Liver (tissue), 7 donors: ENCODE measurements at regions not wholly inside any gene's neighbourhood (a gene's known extent, or its start where the extent isn't known, plus 50 kb on each side); places are given as distances from the start of the nearest gene placed in this dataset.

ENCODE experiments used
- DNase-seq: peaks from one replicate; pipeline ENCODE4 v3.0.0-alpha.2; 2017; ENCODE audit warnings: low spot score
- H3K27ac ChIP-seq, 2 donors: one replicate each; pipeline ENCODE4 v1.7.0; 2013; ENCODE audit warnings: inconsistent platforms in 2 of 2, low read length in 2 of 2, control low read depth in 1 of 2, low read depth in 1 of 2, mild to moderate bottlenecking in 1 of 2
- H3K27me3 ChIP-seq, 4 donors: one replicate each; pipeline versions ENCODE4 v1.6.1 to v1.7.0; 2013; ENCODE audit warnings: low read length in 3 of 4, inconsistent platforms in 1 of 4, mild to moderate bottlenecking in 1 of 4, moderate library complexity in 1 of 4; ENCODE audit not compliant: control insufficient read depth in 4 of 4, insufficient read depth in 4 of 4
- H3K36me3 ChIP-seq, 4 donors: one replicate each; pipeline versions ENCODE4 v1.6.1 to v1.7.0; 2013; ENCODE audit warnings: low read length in 3 of 4, mild to moderate bottlenecking in 3 of 4, low read depth in 1 of 4, moderate library complexity in 1 of 4; ENCODE audit not compliant: control insufficient read depth in 4 of 4, insufficient read depth in 3 of 4
- H3K4me1 ChIP-seq, 4 donors: one replicate each; pipeline versions ENCODE4 v1.6.1 to v1.7.0; 2013; ENCODE audit warnings: low read length in 3 of 4, mild to moderate bottlenecking in 3 of 4, moderate library complexity in 1 of 4; ENCODE audit not compliant: control insufficient read depth in 4 of 4, insufficient read depth in 4 of 4
- H3K4me3 ChIP-seq, 3 donors: one replicate each; pipeline versions ENCODE4 v1.6.1 to v1.7.0; 2013; ENCODE audit warnings: low read length in 3 of 3, control low read depth in 1 of 3, low read depth in 1 of 3, mild to moderate bottlenecking in 1 of 3
- H3K9ac ChIP-seq, 2 donors: one replicate each; pipeline ENCODE4 v1.7.0; 2013; ENCODE audit warnings: low read length in 2 of 2, mild to moderate bottlenecking in 2 of 2, moderate library complexity in 2 of 2, control low read depth in 1 of 2, low read depth in 1 of 2
- H3K9me3 ChIP-seq, 4 donors: one replicate each; pipeline versions ENCODE4 v1.6.1 to v1.7.0; 2013; ENCODE audit warnings: low read length in 3 of 4; ENCODE audit not compliant: control insufficient read depth in 4 of 4
- EGR1 ChIP-seq, 2 donors: IDR thresholded peaks; 2 replicates each; pipeline ENCODE4 v1.6.1; 2016 to 2018; ENCODE audit warnings: antibody characterized with exemption in 2 of 2, low read depth in 2 of 2
- FOXA1 ChIP-seq: IDR thresholded peaks from 2 replicates; pipeline ENCODE4 v1.6.1; 2016; ENCODE audit warnings: antibody characterized with exemption
- FOXA2 ChIP-seq: IDR thresholded peaks from 2 replicates; pipeline ENCODE4 v1.6.1; 2016; ENCODE audit warnings: antibody characterized with exemption
- GABPA ChIP-seq, 2 donors: IDR thresholded peaks in 1 of 2; conservative IDR thresholded peaks in 1 of 2; 2 replicates each; pipeline ENCODE4 v1.6.1; 2016; ENCODE audit warnings: antibody characterized with exemption in 2 of 2, mild to moderate bottlenecking in 1 of 2, moderate library complexity in 1 of 2
- HNF4A ChIP-seq, 2 donors: conservative IDR thresholded peaks; 2 replicates each; pipeline ENCODE4 v1.6.1; 2016; ENCODE audit warnings: antibody characterized with exemption in 2 of 2, mild to moderate bottlenecking in 2 of 2
- HNF4G ChIP-seq: IDR thresholded peaks from 2 replicates; pipeline ENCODE4 v1.6.1; 2016; ENCODE audit warnings: antibody characterized with exemption
- JUND ChIP-seq, 2 donors: IDR thresholded peaks; 2 replicates each; pipeline ENCODE4 v1.6.1; 2016; ENCODE audit warnings: antibody characterized with exemption in 2 of 2
- NR2F2 ChIP-seq: IDR thresholded peaks from 2 replicates; pipeline ENCODE4 v1.6.1; 2016; ENCODE audit warnings: antibody characterized with exemption
- RAD21 ChIP-seq, 2 donors: IDR thresholded peaks; 2 replicates each; pipeline ENCODE4 v1.6.1; 2016; ENCODE audit warnings: antibody characterized with exemption in 2 of 2, mild to moderate bottlenecking in 2 of 2
- RXRA ChIP-seq, 2 donors: IDR thresholded peaks; 2 replicates each; pipeline ENCODE4 v1.6.1; 2017 to 2018; ENCODE audit warnings: antibody characterized with exemption in 2 of 2, mild to moderate bottlenecking in 1 of 2
- SP1 ChIP-seq: IDR thresholded peaks from 2 replicates; pipeline ENCODE4 v1.6.1; 2018; ENCODE audit warnings: antibody characterized with exemption, mild to moderate bottlenecking
- YY1 ChIP-seq: IDR thresholded peaks from 2 replicates; pipeline ENCODE4 v1.6.1; 2016; ENCODE audit warnings: antibody characterized with exemption, mild to moderate bottlenecking
- WGBS: extraction: QIAGEN DNeasy Blood & Tissue Kit; methylation state at CpG from one replicate; pipeline ENCODE4 v1.1.7; 2013; 5-methylcytosine and 5-hydroxymethylcytosine counted together
- TF ChIP-seq, protein P1 (sequence below): IDR thresholded peaks from 2 replicates; pipeline ENCODE4 v1.6.1; 2016; ENCODE audit warnings: antibody characterized with exemption, mild to moderate bottlenecking
- TF ChIP-seq, protein P2 (sequence below): IDR thresholded peaks from 2 replicates; pipeline ENCODE4 v1.6.1; 2016; ENCODE audit warnings: antibody characterized with exemption
- TF ChIP-seq, protein P3 (sequence below): IDR thresholded peaks from 2 replicates; pipeline ENCODE4 v1.6.1; 2016; ENCODE audit warnings: antibody characterized with exemption
- donor health status: healthy.
- donor health status: healthy.
- donor health status: healthy.
- donor health status: healthy.

DNA sequence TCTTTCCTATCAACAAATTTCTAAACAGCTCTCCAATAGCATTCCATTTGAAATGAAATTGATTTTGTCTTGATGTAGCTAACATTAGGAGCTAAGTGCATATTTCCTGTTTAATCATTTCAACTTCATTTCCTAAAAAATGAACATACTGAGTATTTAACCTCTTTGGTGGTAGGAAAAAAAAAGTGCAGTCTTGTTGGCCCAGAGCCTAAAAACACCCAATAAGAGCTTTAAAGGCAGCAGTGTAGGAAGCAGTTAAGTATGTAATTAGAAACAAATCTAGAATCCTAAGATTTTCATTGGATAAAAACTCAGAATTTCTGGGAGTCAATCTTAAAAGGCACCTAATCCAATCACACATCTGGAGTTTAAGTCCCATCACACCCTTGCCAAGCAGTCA is 71.0 kb upstream of the RBMS1 start:
- Histone ChIP-seq H3K27me3 (no peaks in the 10 kb centered on the region), H3K9ac (no peak overlapping the region), H3K36me3 (no peaks in the 10 kb centered on the region), H3K4me1 (no peaks in the 10 kb centered on the region), H3K27ac (no peak overlapping the region), H3K4me3 (no peak overlapping the region), H3K9me3 (no peaks in the 10 kb centered on the region)
- DNase-seq = no peak
- TF ChIP-seq EGR1 (IDR thresholded peaks at IDR 0.05; ENCODE audit: low read depth in 2 of 2) = no peak
- no peak for TF ChIP-seq FOXA1
- TF ChIP-seq GABPA (IDR thresholded peaks at IDR 0.05 in 1 of 2, conservative IDR thresholded peaks at IDR 0.05 in 1 of 2) = no peak
- no peak for TF ChIP-seq NR2F2
- no peak for TF ChIP-seq YY1
- TF ChIP-seq, protein P1, sequence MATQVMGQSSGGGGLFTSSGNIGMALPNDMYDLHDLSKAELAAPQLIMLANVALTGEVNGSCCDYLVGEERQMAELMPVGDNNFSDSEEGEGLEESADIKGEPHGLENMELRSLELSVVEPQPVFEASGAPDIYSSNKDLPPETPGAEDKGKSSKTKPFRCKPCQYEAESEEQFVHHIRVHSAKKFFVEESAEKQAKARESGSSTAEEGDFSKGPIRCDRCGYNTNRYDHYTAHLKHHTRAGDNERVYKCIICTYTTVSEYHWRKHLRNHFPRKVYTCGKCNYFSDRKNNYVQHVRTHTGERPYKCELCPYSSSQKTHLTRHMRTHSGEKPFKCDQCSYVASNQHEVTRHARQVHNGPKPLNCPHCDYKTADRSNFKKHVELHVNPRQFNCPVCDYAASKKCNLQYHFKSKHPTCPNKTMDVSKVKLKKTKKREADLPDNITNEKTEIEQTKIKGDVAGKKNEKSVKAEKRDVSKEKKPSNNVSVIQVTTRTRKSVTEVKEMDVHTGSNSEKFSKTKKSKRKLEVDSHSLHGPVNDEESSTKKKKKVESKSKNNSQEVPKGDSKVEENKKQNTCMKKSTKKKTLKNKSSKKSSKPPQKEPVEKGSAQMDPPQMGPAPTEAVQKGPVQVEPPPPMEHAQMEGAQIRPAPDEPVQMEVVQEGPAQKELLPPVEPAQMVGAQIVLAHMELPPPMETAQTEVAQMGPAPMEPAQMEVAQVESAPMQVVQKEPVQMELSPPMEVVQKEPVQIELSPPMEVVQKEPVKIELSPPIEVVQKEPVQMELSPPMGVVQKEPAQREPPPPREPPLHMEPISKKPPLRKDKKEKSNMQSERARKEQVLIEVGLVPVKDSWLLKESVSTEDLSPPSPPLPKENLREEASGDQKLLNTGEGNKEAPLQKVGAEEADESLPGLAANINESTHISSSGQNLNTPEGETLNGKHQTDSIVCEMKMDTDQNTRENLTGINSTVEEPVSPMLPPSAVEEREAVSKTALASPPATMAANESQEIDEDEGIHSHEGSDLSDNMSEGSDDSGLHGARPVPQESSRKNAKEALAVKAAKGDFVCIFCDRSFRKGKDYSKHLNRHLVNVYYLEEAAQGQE = no peak
- TF ChIP-seq HNF4A (conservative IDR thresholded peaks at IDR 0.05) = no peak
- TF ChIP-seq, protein P2, sequence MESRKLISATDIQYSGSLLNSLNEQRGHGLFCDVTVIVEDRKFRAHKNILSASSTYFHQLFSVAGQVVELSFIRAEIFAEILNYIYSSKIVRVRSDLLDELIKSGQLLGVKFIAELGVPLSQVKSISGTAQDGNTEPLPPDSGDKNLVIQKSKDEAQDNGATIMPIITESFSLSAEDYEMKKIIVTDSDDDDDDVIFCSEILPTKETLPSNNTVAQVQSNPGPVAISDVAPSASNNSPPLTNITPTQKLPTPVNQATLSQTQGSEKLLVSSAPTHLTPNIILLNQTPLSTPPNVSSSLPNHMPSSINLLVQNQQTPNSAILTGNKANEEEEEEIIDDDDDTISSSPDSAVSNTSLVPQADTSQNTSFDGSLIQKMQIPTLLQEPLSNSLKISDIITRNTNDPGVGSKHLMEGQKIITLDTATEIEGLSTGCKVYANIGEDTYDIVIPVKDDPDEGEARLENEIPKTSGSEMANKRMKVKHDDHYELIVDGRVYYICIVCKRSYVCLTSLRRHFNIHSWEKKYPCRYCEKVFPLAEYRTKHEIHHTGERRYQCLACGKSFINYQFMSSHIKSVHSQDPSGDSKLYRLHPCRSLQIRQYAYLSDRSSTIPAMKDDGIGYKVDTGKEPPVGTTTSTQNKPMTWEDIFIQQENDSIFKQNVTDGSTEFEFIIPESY = no peak
- no peak for TF ChIP-seq SP1

DNA sequence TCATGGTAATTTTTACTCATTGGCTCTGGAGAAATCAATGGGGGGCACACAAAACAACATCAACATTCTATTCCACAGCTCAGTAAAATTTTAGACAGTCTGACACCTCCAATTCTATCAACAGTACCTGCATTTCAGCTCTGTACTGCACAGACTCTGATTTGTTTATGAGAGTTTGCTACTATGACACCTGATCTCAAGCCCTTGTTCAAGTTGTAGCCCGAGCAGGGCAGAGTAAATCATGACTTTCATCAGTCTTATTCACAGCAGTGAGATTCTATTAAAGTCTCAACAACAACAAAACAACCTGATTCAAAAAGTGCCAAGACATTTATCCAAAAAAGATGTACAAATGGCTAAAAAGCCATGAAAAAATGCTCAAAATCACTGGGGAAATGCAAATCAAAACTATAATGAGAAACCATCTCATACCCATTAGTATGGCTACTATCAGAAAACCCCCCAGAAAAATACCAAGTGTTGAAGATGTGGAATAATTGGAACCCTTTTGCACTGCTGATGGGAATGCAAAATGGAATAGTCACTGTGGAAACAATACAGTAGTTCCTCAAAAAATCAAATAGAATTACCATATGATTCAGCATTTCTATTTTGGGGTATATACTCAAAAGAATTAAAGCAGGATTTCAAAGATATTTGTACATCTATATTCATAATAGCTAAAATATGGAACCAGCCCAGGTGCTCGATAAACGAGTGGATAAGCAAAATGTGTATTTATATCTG is 71.7 kb upstream of the RBMS1 start:
- no peak for TF ChIP-seq RAD21 (IDR thresholded peaks at IDR 0.05)
- TF ChIP-seq JUND (IDR thresholded peaks at IDR 0.05) = no peak
- TF ChIP-seq HNF4G = no peak
- TF ChIP-seq, protein P1 = no peak
- no peak for TF ChIP-seq FOXA2
- no peak for TF ChIP-seq EGR1 (IDR thresholded peaks at IDR 0.05; ENCODE audit: low read depth in 2 of 2)
- TF ChIP-seq RXRA (IDR thresholded peaks at IDR 0.05) = no peak
- TF ChIP-seq HNF4A (conservative IDR thresholded peaks at IDR 0.05) = no peak
- no peak for TF ChIP-seq FOXA1
- TF ChIP-seq NR2F2 = no peak
- TF ChIP-seq, protein P3, sequence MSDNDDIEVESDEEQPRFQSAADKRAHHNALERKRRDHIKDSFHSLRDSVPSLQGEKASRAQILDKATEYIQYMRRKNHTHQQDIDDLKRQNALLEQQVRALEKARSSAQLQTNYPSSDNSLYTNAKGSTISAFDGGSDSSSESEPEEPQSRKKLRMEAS = no peak
- no peak overlapping the region for H3K27ac ChIP-seq
- no peaks in the 10 kb centered on the region for H3K4me1 ChIP-seq
- no peak overlapping the region for H3K4me3 ChIP-seq
- H3K27me3 ChIP-seq = no peaks in the 10 kb centered on the region
- no peak overlapping the region for H3K9ac ChIP-seq
- H3K9me3 ChIP-seq = no peaks in the 10 kb centered on the region
- no peak for DNase-seq
- WGBS = 85% methylated on average over 3 of the region's 3 CpGs
- H3K36me3 ChIP-seq = no peaks in the 10 kb centered on the region
